SH-SY5Y (cell line): ENCODE measurements at regions not wholly inside any gene's neighbourhood (a gene's known extent, or its start where the extent isn't known, plus 50 kb on each side); places are given as distances from the start of the nearest gene placed in this dataset.

Experiments
- GATA2 ChIP-seq: IDR thresholded peaks from 2 replicates; pipeline ENCODE4 v1.6.1; 2011; ENCODE audit warnings: mild to moderate bottlenecking, low read depth, low read length
- GATA3 ChIP-seq: IDR thresholded peaks from 2 replicates; pipeline ENCODE4 v1.6.1; 2011; ENCODE audit warnings: low read depth, mild to moderate bottlenecking, low read length, moderate library complexity

- TF ChIP-seq GATA2 = no peak
- TF ChIP-seq GATA3 = no peak
Measured at GRCh38 chr2:228561816-228562215, 380.3 kb upstream of the SPHKAP start.
